ENCODE measurements at regions not wholly inside any gene's neighbourhood (a gene's known extent, or its start where the extent isn't known, plus 50 kb on each side); places are given as distances from the start of the nearest gene placed in this dataset.

- intact Hi-C loops (cut with DNase I; ENCODE audit: low total_unique reads) = no loop called here
- Histone ChIP-seq H3K27me3 (no peaks in the 10 kb centered on the region), H3K36me3 (no peaks in the 10 kb centered on the region), H3K9me3 (no peaks in the 10 kb centered on the region), H3K4me3 (no peak overlapping the region), H3K4me1 (peaks cover 0 to 21% (median 2%) of the 10 kb centered on the region in 4 donors), H3K27ac (no peak overlapping the region)
- DNase-seq = no peak
- WGBS, 5 donors = 27 to 53% (median 45%) methylated on average over 6 of the region's 6 CpGs
- TF ChIP-seq POLR2A (IDR thresholded peaks at IDR 0.05) = no peak
- TF ChIP-seq CTCF (IDR thresholded peaks at IDR 0.05) = no peak
- TF ChIP-seq POLR2AphosphoS5 (IDR thresholded peaks at IDR 0.05) = no peak
- no peak for TF ChIP-seq EP300 (IDR thresholded peaks at IDR 0.05)
Observed at GRCh38 chr6:151677404-151677803, 130.1 kb upstream of the ESR1 start.

- intact Hi-C loops (cut with DNase I; ENCODE audit: low total_unique reads) = no loop called here
Observed at GRCh38 chr6:151679081-151679480, 128.4 kb upstream of the ESR1 start.

GRCh38 chr6:151679941-151680340, 127.5 kb upstream of the ESR1 start:
- TF ChIP-seq POLR2AphosphoS5 (IDR thresholded peaks at IDR 0.05) (no peak), EP300 (IDR thresholded peaks at IDR 0.05) (no peak), POLR2A (IDR thresholded peaks at IDR 0.05) (no peak), CTCF (IDR thresholded peaks at IDR 0.05) (no peak)
- Histone ChIP-seq H3K27ac (no peak overlapping the region), H3K4me1 (peaks cover 0 to 21% (median 2%) of the 10 kb centered on the region in 4 donors), H3K4me3 (no peak overlapping the region), H3K9me3 (no peaks in the 10 kb centered on the region), H3K36me3 (no peaks in the 10 kb centered on the region), H3K27me3 (no peaks in the 10 kb centered on the region)
- no peak for DNase-seq
- WGBS, 5 donors = 90 to 98% (median 97%) methylated on average over 5 of the region's 5 CpGs
- intact Hi-C loops (cut with DNase I; ENCODE audit: low total_unique reads) = no loop called here

More at GRCh38 chr6:151679081-151679480, 128.4 kb upstream of the ESR1 start:
- WGBS, 5 donors = 83 to 94% (median 87%) methylated on average over 9 of the region's 9 CpGs
- H3K9me3 ChIP-seq = no peaks in the 10 kb centered on the region
- peaks cover 0 to 21% (median 2%) of the 10 kb centered on the region in 4 donors for H3K4me1 ChIP-seq
- H3K36me3 ChIP-seq = no peaks in the 10 kb centered on the region
- TF ChIP-seq POLR2A (IDR thresholded peaks at IDR 0.05) (no peak), EP300 (IDR thresholded peaks at IDR 0.05) (no peak), CTCF (IDR thresholded peaks at IDR 0.05) (no peak), POLR2AphosphoS5 (IDR thresholded peaks at IDR 0.05) (no peak)
- H3K4me3 ChIP-seq = no peak overlapping the region
- DNase-seq = no peak
- H3K27me3 ChIP-seq = no peaks in the 10 kb centered on the region
- no peak overlapping the region for H3K27ac ChIP-seq

- intact Hi-C loops (cut with DNase I; ENCODE audit: low total_unique reads) = no loop called here
- 82 to 91% (median 89%) methylated on average over 16 of the region's 16 CpGs for WGBS, 5 donors
- H3K9me3 ChIP-seq = no peaks in the 10 kb centered on the region
- TF ChIP-seq POLR2A (IDR thresholded peaks at IDR 0.05) = no peak
- no peak for TF ChIP-seq CTCF (IDR thresholded peaks at IDR 0.05)
- TF ChIP-seq EP300 (IDR thresholded peaks at IDR 0.05) = no peak
- TF ChIP-seq POLR2AphosphoS5 (IDR thresholded peaks at IDR 0.05) = no peak
- no peaks in the 10 kb centered on the region for H3K36me3 ChIP-seq
- H3K4me3 ChIP-seq = peak overlapping the region in 1 of 4 donors; percentile 17
- DNase-seq = no peak
- H3K27ac ChIP-seq = peak overlapping the region in 4 of 5 donors; percentile 9 to 69 (median 59)
- H3K4me1 ChIP-seq = peaks cover 0 to 21% (median under 1%) of the 10 kb centered on the region in 4 donors
- H3K27me3 ChIP-seq = no peaks in the 10 kb centered on the region
Observed at GRCh38 chr6:151680846-151681432, 126.5 kb upstream of the ESR1 start.

Measured in stomach (tissue), 8 donors.